ENCODE measurements at regions not wholly inside any gene's neighbourhood (a gene's known extent, or its start where the extent isn't known, plus 50 kb on each side); places are given as distances from the start of the nearest gene placed in this dataset.

DNA sequence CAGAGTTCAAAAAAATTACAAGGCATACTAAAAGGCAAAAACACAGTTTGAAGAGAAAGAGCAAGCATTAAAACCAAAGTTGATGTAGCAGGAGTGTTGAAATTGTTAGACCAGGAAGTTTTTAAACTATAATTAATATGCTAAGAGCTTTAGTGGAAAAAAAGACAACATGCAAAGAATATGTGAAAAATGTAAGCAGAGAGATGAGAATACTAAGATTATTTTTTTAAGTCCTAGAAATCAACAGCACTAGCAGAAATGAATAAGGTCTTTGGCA is 192.6 kb downstream of the ERMARD start:
- no peaks in the 10 kb centered on the region for H3K36me3 ChIP-seq
- H3K27me3 ChIP-seq: no peaks in the 10 kb centered on the region
- no peaks in the 10 kb centered on the region for H3K4me1 ChIP-seq (ENCODE audit: low read depth)
- no peak overlapping the region for H3K27ac ChIP-seq
- H3K4me3 ChIP-seq: no peak overlapping the region
- no peaks in the 10 kb centered on the region for H3K9me3 ChIP-seq (ENCODE audit: low read depth)
- no peak for DNase-seq (ENCODE audit: low read depth in 1 of 2, low spot score in 1 of 2)
- TF ChIP-seq, protein P1, sequence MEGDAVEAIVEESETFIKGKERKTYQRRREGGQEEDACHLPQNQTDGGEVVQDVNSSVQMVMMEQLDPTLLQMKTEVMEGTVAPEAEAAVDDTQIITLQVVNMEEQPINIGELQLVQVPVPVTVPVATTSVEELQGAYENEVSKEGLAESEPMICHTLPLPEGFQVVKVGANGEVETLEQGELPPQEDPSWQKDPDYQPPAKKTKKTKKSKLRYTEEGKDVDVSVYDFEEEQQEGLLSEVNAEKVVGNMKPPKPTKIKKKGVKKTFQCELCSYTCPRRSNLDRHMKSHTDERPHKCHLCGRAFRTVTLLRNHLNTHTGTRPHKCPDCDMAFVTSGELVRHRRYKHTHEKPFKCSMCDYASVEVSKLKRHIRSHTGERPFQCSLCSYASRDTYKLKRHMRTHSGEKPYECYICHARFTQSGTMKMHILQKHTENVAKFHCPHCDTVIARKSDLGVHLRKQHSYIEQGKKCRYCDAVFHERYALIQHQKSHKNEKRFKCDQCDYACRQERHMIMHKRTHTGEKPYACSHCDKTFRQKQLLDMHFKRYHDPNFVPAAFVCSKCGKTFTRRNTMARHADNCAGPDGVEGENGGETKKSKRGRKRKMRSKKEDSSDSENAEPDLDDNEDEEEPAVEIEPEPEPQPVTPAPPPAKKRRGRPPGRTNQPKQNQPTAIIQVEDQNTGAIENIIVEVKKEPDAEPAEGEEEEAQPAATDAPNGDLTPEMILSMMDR (IDR thresholded peaks at IDR 0.05; ENCODE audit: low read depth, low read length): no peak

DNA sequence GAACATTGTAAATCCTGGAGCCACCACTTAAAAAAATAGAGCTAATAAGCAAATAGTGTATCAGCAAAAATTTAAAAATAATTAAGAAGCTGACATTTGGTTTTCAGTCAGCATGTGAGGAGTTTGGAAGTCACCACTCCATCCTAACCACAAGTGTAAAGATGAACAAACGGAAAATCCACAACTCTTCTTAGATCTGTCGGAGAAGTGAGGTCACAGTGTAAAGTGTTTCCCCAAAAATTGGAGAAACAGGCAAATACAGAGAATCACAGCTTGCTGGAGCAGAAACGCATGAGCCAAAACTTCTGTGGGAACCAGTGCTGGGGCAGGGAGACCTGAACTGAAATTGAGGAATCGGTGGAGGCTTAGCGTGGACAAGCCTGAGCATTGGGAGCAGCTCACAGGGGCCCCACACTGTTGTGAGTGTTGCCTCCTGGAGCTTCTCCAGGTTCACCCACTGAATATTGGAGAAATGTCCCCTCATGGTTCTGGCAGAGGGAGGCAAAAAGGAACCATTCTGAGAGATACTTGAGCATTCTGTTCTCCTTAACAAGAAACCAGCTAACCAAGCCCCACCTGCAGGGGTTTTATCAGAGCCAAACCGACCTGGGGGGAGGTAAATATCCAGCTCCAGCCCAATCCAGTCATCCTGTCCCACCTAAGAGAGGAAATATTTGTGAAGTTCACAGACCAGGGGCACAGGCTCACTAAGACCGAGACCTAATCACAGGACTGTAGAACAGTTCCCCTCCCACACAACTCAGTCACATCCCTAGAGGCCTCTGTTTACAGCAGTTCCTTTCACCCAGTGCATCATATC is 192.0 kb downstream of the ERMARD start:
- TF ChIP-seq, protein P1 (IDR thresholded peaks at IDR 0.05; ENCODE audit: low read depth, low read length): no peak
- Histone ChIP-seq H3K36me3 (no peaks in the 10 kb centered on the region), H3K9me3 (ENCODE audit: low read depth) (no peaks in the 10 kb centered on the region), H3K4me1 (ENCODE audit: low read depth) (no peaks in the 10 kb centered on the region), H3K27ac (no peak overlapping the region), H3K27me3 (no peaks in the 10 kb centered on the region), H3K4me3 (no peak overlapping the region)
- no peak for DNase-seq (ENCODE audit: low read depth in 1 of 2, low spot score in 1 of 2)

DNA sequence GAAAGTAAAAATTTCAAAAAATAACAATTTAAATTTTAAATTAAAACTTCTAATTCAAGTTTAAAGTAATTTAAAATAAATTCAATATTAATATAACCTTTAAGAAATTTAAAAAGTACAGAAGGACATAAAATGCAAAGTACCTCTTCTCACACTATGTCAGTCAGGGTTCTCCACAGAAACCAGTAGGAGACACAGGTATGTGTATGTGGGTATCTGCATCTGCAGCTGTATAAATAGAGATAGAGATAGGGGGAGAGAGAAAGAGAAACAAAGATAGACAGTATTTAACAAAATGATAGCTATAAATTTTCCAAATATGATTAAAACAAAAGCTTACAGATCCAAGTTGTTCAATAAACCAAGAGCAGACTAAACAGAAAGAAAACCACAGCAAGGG is 190.8 kb downstream of the ERMARD start:
- TF ChIP-seq, protein P1 (IDR thresholded peaks at IDR 0.05; ENCODE audit: low read depth, low read length): no peak
- no peak for DNase-seq (ENCODE audit: low read depth in 1 of 2, low spot score in 1 of 2)
- Histone ChIP-seq H3K27ac (no peak overlapping the region), H3K9me3 (ENCODE audit: low read depth) (no peaks in the 10 kb centered on the region), H3K36me3 (no peaks in the 10 kb centered on the region), H3K4me3 (no peak overlapping the region), H3K4me1 (ENCODE audit: low read depth) (no peaks in the 10 kb centered on the region), H3K27me3 (no peaks in the 10 kb centered on the region)

DNA sequence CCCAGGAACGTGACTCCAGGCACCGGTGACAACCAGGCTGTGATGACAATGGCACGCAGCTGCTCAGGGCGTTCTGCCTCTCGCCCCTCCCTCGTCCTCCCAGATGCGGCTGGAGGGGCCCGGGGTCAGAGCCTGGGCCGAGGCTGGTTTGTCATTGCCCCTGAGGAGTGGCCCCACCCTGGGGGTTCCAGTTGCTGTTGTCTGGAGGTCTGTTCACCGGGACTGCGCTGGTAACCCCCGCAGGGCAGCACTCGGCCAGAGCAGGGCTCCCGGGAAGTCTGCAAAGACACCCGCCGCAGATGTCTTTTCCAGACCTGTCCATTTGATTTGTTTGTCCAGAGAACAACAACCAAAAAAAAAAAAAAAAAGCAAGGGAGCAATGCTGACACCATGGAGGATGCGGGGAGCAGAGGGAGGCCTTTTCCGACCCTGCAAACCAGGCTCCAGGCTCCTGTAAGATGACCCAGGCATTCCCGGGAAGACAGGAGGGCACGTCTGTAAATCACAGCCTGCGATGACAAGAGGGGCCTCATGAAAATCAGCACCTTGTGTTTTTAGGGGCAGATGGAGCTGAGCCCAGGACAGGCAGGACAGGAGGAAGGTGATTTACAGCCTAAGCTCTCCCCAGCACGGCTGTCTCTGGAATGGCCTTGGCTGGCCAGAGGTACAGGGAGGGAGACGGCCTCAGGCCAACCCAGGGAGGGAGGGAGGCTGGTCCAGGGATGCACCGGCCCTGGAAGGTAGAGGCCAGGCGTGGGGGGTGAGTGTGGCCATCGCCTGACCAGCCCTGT is 189.3 kb downstream of the ERMARD start:
- Histone ChIP-seq H3K4me1 (ENCODE audit: low read depth) (no peaks in the 10 kb centered on the region), H3K27me3 (no peaks in the 10 kb centered on the region), H3K9me3 (ENCODE audit: low read depth) (no peaks in the 10 kb centered on the region), H3K36me3 (no peaks in the 10 kb centered on the region), H3K4me3 (no peak overlapping the region), H3K27ac (no peak overlapping the region)
- TF ChIP-seq, protein P1 (IDR thresholded peaks at IDR 0.05; ENCODE audit: low read depth, low read length): no peak
- no peak for DNase-seq (ENCODE audit: low read depth in 1 of 2, low spot score in 1 of 2)

DNA sequence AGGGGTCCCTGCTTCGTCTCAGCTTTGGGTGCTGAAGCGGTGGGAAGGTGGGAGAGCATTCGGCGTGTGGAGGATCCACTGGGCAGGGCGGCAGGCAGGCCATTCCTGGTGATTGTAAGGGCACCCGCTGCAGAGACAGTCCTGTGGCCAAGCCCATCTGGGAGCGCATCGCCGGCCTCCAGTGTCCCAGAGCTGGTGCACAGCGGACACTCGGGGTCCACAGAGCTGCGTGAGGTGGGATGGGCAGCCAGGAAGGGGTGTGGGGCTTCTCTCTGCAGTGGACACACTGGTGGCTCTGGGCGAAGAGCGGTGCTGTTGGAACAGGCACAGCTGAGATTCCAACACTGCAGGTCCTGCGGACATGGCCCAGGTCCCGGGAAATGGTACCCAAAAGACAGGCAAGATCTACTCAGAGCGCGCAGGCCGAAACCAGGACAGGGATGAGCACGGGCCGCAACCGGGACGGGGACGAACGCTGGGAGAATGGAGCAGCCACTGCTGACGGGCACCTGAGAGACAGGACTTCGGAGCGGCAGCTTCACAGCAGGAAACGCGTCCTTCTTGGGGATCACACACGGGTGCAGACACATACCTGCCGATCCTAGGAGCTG is 188.2 kb downstream of the ERMARD start:
- Histone ChIP-seq H3K4me3 (no peak overlapping the region), H3K27me3 (no peaks in the 10 kb centered on the region), H3K4me1 (ENCODE audit: low read depth) (no peaks in the 10 kb centered on the region), H3K27ac (no peak overlapping the region), H3K36me3 (no peaks in the 10 kb centered on the region), H3K9me3 (ENCODE audit: low read depth) (no peaks in the 10 kb centered on the region)
- DNase-seq (ENCODE audit: low read depth in 1 of 2, low spot score in 1 of 2): no peak
- TF ChIP-seq, protein P1 (IDR thresholded peaks at IDR 0.05; ENCODE audit: low read depth, low read length): no peak
